Stimulated activated CD4-positive, alpha-beta T cell treated with anti-CD3 and anti-CD28 coated beads, Interleukin-2, amount 100 ng/mL, for 24 hours (primary cell): ENCODE measurements at regions not wholly inside any gene's neighbourhood (a gene's known extent, or its start where the extent isn't known, plus 50 kb on each side); places are given as distances from the start of the nearest gene placed in this dataset.
"Not testable (repeated sequence)": the region's sequence is repeated elsewhere in the genome, so short reads cannot be mapped to it uniquely, and the experiment has no call there.

Experiments
- DNase-seq, 2 donors: peaks; one replicate each; pipeline ENCODE4 v3.0.0-alpha.2; 2020

DNA sequence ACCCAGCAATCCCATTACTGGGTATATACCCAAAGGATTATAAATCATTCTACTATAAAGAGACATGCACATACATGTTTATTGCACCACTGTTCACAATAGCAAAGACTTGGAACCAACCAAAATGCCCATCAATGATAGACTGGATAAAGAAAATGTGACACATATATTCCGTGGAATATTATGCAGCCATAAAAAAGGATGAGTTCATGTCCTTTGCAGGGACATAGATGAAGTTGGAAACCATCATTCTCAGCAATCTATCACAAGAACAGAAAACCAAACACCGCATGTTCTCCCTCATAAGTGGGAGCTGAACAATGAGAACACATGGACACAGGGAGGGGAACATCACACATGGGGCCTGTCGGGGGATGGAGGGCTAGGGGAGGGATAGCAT lies 113.2 kb upstream of the PRSS1 start:
- DNase-seq = not testable (repeated sequence)

DNA sequence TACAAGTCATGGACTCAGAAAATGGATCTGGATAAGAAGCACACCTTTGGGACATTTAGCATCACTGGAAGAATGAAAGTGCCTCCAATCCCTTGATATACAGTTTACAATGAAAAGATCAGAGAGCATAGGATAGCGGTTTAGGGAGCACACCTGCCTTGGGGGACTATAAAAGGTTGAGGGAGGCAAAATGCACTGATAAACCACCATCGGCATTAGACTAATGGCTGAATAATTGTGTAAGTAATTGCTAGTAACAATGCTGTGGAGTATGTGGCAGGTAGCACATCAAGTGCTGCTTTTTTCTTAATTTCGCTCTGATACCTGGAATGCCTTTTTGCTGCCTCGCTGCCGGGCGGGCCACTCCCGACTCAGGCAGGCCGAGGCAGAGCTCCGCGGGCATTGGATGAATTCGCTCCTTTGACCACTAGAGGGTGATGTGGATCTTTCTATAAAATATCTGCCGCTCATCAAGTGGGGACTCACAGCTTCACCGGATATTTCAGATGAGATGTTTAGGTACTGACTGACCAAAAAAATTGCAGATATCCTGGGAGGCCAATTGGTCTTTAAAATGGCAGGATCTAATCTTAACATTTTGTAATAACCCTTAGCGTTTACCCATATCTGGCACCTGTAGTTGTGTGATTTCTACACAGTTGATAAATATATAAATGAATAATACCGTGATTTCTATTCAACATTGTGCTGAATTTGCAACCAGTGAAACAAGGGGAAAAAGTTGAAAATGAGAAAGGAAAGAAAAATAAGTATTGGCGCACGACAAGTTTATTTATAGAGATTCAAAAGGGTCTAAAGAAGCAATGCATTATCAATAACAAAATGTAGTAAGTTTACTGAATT lies 116.8 kb upstream of the PRSS1 start:
- DNase-seq = peak; percentile 46 to 56

DNA sequence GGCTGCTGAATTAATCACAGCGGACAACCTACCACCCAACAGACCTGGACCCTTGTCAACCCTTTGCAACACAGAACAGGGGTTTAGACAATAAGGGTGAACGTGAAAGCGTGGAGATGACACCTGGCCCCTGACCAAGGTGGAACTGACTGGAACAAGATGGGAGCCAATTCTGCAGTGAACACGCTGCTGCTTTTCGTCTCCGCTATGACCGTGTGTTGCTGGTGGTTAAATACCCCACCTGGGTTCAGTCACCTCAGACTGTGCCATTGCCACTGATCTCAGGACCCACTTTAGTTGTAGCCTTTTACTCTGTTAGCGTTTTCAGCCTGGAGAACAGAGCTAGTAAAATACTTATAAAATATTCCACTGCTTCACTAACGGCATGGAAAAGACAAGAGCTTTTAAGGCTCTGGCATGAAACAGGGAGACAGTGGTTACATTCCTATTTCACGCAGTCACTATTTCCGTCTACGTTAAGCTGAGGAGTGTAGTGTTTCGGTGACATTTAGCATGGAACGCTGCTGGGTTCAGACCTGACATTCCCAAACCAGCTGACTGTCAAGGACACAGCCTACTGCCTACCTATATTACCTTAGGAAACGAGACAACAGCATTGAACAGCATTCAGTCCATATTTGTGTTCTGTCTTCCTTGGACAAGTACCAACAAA lies 119.5 kb upstream of the PRSS1 start:
- DNase-seq = no peak

DNA sequence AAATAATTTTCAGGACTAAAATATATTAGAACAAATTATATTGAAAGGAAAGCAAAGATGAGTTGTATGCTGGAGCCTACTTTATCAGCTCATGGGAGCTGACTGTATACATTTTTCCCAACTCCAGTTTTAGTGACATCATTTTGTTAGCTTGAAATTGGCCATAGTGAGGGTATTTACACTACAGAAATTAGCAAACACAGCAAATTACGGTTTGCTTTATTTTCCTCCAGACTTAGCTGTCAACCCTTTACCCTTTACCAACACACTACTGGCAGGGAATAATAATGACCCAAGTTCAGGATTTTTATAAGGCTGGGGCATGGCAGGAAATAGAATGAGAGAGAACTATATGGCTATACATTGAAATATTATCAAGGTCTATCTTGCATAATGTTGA lies 120.3 kb upstream of the PRSS1 start:
- DNase-seq = no peak

DNA sequence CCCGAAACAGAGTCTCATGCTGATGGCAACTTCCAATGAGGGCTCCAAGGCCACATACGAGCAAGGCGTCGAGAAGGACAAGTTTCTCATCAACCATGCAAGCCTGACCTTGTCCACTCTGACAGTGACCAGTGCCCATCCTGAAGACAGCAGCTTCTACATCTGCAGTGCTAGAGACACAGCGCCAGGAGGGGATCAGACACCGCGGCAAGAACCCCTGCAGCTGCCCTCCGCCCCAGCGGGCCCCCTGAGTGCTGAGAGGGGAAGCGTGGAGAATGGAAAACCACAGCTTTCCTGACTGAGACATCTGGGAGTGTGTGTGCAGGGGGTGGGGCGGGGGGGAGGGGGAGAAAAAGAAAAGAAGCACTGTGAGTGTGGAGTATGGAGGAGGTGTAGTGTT lies 122.0 kb upstream of the PRSS1 start:
- DNase-seq = not testable (repeated sequence)

DNA sequence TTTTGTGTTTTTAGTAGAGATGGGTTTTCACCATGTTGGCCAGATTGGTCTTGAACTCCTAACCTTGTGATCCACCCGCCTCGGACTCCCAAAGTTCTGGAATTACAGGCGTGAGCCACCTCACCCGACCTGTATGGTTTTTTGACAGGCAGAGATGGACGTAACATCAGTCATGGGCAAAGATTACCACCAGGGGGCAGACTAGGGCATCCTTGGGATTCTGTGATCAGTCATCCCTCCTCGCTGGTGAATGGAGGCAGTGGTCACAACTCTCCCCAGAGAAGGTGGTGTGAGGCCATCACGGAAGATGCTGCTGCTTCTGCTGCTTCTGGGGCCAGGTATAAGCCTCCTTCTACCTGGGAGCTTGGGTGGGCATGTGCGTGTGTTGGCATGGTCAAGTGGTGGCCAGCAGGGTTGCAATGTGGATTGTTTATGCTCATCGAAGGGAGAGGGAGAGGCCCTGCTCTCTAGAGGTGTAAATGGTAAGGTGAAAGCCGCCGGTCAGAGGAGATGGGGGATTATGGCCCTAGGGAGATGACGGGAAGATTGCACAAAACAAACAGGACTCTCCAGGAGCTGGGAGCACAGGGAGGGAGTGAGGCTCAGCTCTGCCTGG lies 122.7 kb upstream of the PRSS1 start:
- peak; percentile 73 to 81 for DNase-seq

DNA sequence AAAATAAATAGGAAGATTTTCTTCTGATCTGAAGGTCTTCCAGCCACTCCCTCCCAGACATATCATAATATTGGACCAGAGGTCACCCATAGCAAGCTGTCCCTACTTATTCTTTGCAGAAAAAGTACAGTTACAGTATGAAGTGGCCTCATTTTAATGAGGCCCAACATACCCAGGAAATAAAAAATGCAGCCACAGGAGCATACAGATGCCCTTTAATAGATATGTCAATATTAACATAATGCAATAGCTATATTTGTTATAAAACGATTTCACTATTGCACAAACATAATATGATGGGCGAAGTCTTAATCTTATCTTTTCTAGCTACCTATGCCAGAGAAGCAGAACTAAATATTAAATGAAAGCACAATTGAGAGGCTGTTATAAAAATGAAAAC lies 124.1 kb upstream of the PRSS1 start:
- DNase-seq = not testable (repeated sequence)

DNA sequence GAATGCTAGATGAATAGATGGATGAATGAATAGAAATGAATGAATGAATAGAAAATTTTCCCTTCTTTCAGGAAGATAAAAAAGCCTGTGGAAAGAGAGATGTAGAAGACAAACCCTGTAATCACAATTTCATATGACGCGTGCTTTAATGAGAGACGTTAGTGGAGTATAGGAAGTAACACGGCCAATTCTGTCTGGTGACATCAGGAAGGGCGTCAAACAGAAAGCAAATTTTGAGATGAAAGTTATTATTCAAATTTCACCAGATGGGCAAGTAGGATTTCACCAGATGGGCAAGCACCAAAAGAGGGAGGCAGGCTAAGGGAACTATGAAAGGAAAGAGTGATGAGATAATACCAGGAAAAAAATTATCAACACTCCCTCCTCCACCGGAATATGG lies 128.9 kb upstream of the PRSS1 start:
- DNase-seq = no peak

DNA sequence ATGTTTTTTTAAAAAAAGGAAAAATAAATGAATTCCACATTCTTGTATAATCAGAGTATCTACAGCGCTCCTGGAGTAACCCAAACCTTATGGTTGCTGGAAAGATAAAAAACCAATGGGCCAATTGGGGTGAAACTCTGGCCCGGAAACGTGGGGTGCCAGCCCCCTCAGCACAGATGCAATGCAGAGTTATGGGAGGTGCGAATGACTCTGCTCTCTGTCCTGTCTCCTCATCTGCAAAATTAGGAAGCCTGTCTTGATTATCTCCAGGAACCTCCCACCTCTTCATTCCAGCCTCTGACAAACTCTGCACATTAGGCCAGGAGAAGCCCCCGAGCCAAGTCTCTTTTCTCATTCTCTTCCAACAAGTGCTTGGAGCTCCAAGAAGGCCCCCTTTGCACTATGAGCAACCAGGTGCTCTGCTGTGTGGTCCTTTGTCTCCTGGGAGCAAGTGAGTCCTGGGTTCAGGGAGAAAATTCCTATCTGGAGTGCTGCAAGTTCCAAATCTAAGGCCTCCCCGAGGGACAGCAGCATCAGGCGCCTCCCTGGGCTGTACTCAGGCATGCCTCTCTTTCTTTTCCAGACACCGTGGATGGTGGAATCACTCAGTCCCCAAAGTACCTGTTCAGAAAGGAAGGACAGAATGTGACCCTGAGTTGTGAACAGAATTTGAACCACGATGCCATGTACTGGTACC lies 130.5 kb upstream of the PRSS1 start:
- no peak for DNase-seq

DNA sequence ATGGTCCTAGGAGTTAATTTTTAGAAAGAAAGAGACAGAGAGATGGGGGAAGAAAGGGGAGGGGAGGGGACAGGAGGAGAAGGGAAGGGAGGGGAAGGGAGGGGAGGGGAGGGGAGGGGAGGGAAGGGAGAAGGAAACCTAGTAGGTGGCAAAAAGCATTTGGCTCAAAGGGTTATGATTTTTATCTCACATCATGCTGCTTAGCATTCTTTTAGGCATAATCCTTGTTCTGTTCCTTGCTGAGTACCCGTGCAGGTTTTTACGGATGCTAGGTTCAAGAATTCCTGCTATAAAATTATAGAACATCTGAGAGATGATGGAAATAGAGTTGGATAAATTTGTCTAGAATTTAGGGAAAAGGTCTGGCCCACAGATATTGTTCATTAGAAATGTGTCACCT lies 132.4 kb upstream of the PRSS1 start:
- no peak for DNase-seq

DNA sequence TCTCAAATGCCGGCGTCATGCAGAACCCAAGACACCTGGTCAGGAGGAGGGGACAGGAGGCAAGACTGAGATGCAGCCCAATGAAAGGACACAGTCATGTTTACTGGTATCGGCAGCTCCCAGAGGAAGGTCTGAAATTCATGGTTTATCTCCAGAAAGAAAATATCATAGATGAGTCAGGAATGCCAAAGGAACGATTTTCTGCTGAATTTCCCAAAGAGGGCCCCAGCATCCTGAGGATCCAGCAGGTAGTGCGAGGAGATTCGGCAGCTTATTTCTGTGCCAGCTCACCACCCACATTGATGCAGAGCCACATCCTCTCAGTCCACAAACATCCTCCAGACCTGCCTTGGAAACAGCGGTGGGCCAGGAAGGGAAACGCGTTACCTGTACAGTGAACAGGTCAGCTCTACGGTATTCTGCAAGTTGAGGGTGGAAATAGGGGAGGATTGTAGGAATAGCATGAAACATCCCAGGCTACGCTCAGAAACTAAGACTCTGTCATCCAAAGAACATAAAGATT lies 133.1 kb upstream of the PRSS1 start:
- no peak for DNase-seq

DNA sequence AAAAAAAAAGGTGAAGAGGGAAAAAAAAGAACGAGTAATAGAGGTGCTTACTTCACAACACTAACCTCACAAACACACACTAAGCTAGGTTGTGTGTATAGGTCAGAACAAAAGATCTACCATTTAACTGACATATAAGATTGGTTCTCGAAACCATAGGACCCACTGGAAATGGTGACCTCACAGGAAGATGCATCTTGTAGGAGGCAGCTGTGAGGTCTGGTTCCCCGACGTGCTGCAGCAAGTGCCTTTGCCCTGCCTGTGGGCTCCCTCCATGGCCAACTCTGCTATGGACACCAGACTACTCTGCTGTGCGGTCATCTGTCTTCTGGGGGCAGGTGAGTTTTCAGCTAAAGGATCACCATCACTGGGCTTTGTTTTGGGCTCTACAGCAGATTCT lies 133.8 kb upstream of the PRSS1 start:
- DNase-seq = no peak

DNA sequence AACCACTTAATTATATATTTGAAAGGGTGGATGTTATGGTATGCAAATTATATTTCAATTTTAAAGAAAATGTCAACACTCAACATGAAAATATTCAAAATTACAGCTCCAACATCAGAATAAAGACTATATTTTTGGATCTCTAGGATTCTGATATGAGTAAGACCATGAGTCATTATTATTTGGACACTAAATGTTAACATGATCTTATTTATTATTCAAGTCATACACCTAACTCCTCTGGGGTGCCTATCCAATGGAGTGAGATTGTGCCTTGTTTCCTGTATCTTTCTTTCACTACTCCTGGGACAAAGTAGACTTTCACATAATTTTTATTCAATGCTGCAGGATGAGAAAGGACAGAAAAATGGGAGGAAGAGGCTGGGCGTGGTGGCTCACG lies 135.2 kb upstream of the PRSS1 start:
- DNase-seq = no peak

DNA sequence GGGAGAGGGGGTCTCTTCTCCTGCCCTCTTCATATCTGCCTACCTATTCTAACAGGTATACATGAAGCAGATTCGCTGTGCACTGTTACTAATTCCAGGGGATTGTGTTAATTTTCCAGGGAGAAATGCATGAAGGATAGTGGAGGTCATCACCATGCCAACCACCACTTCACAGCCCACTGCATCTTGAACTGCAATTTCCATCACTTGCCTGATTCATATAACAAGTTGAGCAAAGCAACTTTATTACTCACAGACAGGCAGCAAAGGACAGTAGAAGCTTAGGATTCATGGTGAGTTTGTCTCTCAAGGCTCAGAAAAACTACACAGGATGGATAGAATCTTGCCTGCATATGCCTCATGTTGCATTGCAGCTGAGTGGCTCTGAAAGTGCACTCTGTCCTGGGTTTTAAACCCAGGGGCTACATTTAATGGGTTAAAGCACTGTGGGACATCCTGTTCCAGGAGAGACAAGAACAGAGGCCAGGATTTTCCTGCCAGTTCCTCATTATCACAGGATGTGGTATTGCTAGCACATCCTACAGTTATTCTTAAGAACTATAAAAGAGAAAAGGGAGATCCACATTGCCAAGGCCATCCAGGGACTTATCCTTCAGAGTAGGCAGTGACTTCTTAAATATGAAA lies 136.9 kb upstream of the PRSS1 start:
- no peak for DNase-seq

DNA sequence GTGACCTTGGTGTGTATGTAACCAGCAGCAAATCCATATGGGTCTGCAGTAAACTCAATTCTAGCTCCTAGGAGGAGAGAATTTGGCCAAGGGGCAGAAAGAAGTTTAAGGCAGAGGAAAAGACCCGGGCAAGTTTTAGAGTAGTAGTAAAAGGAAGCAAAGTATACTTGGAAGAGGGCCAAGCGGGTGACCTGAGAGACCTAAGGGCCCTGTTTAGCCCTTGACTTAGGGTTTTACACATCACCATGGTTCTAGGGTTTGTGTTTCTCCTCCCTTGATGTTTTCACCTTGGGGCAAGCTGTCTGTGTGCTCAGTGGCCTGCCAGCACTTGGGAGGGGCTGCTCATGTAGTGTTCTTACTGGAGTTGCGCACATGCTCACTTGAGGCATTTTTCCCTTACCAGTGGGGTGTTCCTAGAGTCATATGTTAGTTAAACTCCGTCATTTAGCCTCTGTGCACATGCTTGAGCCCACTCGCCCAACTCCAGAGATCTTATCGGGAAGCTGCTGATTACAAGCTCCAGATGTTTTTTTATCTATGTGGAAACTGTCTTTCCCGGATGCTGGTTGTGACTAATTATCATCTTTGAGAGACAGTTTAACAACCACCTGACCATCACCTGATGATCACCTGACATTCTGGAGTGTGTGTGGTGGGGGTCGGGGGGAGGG lies 137.6 kb upstream of the PRSS1 start:
- DNase-seq = no peak

DNA sequence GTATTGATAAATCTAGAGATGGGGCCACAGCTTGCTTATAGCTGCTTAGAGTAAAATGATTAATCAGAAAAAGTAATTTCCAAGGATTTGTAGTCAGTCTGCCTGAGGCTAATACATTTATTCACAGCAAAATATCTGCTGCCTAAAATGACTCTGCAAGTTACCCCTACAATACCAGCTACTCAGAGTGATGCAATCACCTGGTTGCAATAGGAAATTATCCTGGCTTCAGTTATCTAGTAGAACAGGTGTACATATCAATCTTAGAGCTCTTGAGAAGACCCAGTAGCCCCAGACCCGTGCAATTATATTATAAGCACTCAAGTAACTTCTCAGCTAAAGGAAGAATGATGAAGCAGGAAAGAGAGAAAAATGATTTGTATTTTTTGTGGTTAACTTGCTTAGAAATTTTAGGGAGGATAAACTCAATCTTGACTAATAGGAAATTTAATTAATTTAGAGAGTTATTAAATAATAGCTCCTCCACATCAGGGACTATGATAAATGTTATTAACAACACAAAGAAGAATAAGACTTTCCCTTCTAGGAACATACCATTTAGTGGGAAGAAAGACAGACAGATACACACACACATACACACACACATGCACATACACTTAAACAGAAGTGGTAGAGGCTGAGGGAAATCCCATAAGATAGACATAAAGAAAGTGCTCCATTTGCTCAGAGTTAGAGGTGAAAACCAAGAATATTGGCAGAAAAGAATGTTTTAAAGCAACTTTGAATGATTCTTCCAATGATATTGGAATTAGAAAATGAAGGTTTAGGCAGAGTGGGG lies 140.4 kb upstream of the PRSS1 start:
- DNase-seq = no peak

DNA sequence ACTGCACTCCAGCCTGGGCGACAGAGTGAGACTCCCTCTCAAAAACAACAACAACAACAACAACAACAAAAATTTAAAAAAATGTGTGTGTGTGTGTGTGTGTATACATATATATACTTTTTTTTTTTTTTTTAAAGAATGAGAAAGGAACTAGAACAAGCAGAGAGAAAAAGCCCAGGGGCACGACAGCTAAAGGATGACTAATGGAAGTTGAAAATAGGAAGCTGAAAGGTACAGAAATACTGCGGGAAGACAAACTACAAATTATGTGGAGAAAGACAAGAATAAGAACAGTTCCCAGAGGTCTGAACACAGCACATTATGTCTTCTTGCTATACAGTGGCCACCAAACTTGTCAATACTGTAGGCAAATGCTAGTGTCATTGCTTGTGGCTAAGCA lies 141.9 kb upstream of the PRSS1 start:
- no peak for DNase-seq

DNA sequence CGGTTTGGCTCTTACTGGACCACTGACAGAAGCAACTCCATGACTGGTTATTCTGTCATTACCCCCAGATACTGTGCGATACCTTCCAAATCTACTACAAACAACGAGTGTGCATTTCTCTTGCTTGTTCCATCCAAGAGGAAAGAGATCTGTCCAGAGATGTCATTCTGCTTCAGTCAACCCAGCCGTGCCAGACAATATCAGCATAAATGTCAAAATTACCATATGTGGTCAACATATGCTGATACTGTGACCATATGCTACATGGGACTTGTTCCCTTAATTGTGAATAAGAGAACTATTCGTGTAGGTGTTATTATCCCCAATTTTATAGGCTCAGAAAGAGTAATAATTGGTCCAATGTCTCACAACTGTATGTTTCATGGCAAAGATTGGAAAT lies 143.2 kb upstream of the PRSS1 start:
- DNase-seq = no peak

DNA sequence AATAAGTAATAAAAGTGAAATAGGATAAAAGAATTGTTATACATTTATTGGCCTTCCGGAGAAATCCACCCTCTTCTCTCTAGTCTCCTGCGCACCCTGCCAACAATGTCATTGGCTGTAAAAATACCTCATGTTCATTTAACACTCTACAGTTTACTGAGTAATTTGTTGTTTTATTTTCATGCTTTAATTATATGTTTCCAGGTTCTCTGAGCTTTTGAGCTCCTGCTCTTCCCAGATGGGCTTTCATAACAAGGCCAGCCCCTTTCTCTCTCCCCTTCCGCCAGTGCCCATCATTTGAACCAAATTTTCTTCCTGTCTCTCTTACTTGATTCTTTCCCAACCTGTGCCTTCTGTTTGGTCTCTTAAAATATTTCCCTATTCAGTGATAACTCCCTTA lies 144.6 kb upstream of the PRSS1 start:
- DNase-seq = no peak

DNA sequence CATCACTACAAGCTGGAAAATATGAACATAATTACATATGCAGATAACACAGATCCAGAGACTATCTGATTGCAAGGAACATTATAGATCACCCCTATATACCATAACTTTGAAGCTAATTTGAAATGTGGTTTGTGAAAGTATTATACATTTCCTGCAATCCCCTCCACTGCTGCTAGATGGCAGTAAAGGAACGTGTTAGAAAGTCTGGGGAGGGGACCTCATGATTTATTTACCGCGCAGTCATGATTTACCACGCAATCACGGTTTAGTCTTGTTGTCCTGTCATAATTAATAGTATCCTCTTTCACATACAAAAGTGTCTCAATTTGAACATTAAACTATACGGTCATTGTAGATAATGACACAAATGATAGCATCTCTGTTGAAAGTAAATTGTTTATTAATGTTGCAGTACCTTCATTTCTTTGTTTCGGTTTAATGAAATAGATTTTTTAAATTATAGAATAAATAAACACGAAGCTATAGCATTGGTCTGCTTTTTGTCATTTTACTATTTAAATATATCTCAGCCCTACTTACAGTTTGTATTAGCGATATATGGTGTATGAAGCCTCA lies 145.3 kb upstream of the PRSS1 start:
- peak; percentile 50 to 58 for DNase-seq

DNA sequence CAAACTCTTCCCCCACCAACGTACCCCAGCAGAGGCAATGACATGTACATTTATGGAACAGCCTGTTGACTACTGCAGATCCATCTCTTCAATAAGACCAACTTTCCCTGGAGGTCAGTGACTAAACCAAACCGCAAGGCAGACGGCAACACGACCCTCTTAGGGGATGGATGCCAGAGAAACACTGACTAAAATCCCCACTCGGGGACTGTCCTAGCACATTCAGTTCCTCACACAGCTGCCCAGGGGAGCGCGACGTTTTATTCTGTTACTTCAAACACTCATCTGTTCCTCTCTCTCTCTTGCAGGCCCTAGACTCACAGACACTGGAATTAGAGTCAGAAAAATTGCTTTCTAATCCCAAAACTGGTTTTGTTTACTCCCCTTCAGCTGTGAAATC lies 146.5 kb upstream of the PRSS1 start:
- no peak for DNase-seq
